Neuronal stem cell (in vitro differentiated cells): ENCODE measurements at regions not wholly inside any gene's neighbourhood (a gene's known extent, or its start where the extent isn't known, plus 50 kb on each side); places are given as distances from the start of the nearest gene placed in this dataset.
A peak's percentile ranks its signal among the peaks of the same experiment; 100 is the strongest.
"Not testable (repeated sequence)": the region's sequence is repeated elsewhere in the genome, so short reads cannot be mapped to it uniquely, and the experiment has no call there.

ENCODE experiments used
- DNase-seq: peaks from one replicate; pipeline ENCODE4 v3.0.0-alpha.2; 2013; ENCODE audit warnings: low spot score
- H2AFZ ChIP-seq: one replicate; pipeline ENCODE4 v1.6.1; 2013; ENCODE audit warnings: mild to moderate bottlenecking, low read length, inconsistent platforms
- H2AK5ac ChIP-seq: 2 replicates; pipeline ENCODE4 v1.6.1; 2013; ENCODE audit warnings: low read depth, mild to moderate bottlenecking, inconsistent platforms, low read length, moderate library complexity, mixed read lengths
- H2BK120ac ChIP-seq: 2 replicates; pipeline ENCODE4 v1.6.1; 2013; ENCODE audit warnings: low read depth, mild to moderate bottlenecking, inconsistent platforms, low read length, moderate library complexity, mixed read lengths
- H2BK12ac ChIP-seq: one replicate; pipeline ENCODE4 v1.6.1; 2013; ENCODE audit warnings: low read length, inconsistent platforms
- H2BK15ac ChIP-seq: 2 replicates; pipeline ENCODE4 v1.6.1; 2013; ENCODE audit warnings: mild to moderate bottlenecking, low read length, inconsistent platforms, mixed read lengths
- H2BK5ac ChIP-seq: one replicate; pipeline ENCODE4 v1.6.1; 2013; ENCODE audit warnings: inconsistent platforms, mild to moderate bottlenecking, low read length, moderate library complexity
- H3K14ac ChIP-seq: one replicate; pipeline ENCODE4 v1.6.1; 2013; ENCODE audit warnings: low read length, inconsistent platforms
- H3K18ac ChIP-seq: 2 replicates; pipeline ENCODE4 v1.6.1; 2013; ENCODE audit warnings: low read length, inconsistent platforms
- H3K23ac ChIP-seq: 2 replicates; pipeline ENCODE4 v1.6.1; 2013; ENCODE audit warnings: low read depth, mild to moderate bottlenecking, mixed read lengths, low read length, inconsistent platforms; ENCODE audit not compliant: poor library complexity
- H3K27ac ChIP-seq: replicated peaks from 3 replicates; pipeline ENCODE4 v1.5.1; 2013; ENCODE audit warnings: low read length, inconsistent platforms
- H3K27me3 ChIP-seq, 3 experiments: 2 replicates each; pipeline ENCODE4 v1.6.1; 2013; ENCODE audit warnings: low read length in 3 of 3, mild to moderate bottlenecking in 2 of 3, inconsistent platforms in 1 of 3, low read depth in 1 of 3, mixed read lengths in 1 of 3, moderate library complexity in 1 of 3; ENCODE audit not compliant: control insufficient read depth in 3 of 3, insufficient read depth in 3 of 3
- H3K36me3 ChIP-seq, 2 donors: replicated peaks in 1 of 2; 2 replicates each; pipeline ENCODE4 v1.6.1; 2013; ENCODE audit warnings: low read length in 2 of 2; ENCODE audit not compliant: control insufficient read depth in 2 of 2, insufficient read depth in 2 of 2
- H3K4ac ChIP-seq: 2 replicates; pipeline ENCODE4 v1.6.1; 2013; ENCODE audit warnings: inconsistent platforms, mild to moderate bottlenecking, low read length, moderate library complexity
- H3K4me1 ChIP-seq, 2 donors: 1 replicate in 1 of 2; 2 replicates in 1 of 2; pipeline ENCODE4 v1.6.1; 2013; ENCODE audit warnings: low read length in 2 of 2, low read depth in 1 of 2; ENCODE audit not compliant: control insufficient read depth in 2 of 2, insufficient read depth in 1 of 2
- H3K4me2 ChIP-seq: one replicate; pipeline ENCODE4 v1.6.1; 2013; ENCODE audit warnings: mild to moderate bottlenecking, low read length, inconsistent platforms; ENCODE audit not compliant: insufficient read depth, poor library complexity, severe bottlenecking
- H3K4me3 ChIP-seq, 2 donors: 2 replicates each; pipeline ENCODE4 v1.5.1; 2013; ENCODE audit warnings: low read length in 2 of 2, mild to moderate bottlenecking in 2 of 2, inconsistent platforms in 1 of 2, moderate library complexity in 1 of 2
- H3K79me1 ChIP-seq: one replicate; pipeline ENCODE4 v1.6.1; 2013; ENCODE audit warnings: low read depth, mild to moderate bottlenecking, inconsistent platforms, low read length, moderate library complexity
- H3K9ac ChIP-seq: one replicate; pipeline ENCODE4 v1.6.1; 2013; ENCODE audit warnings: mild to moderate bottlenecking, low read depth, low read length, inconsistent platforms; ENCODE audit not compliant: poor library complexity
- H3K9me3 ChIP-seq, 2 donors: replicated peaks in 1 of 2; 2 replicates each; pipeline versions ENCODE3 to v1.6.1; 2013; ENCODE audit warnings: low read length in 2 of 2, mild to moderate bottlenecking in 2 of 2, inconsistent platforms in 1 of 2, low read depth in 1 of 2, mixed read lengths in 1 of 2, moderate library complexity in 1 of 2; ENCODE audit not compliant: control insufficient read depth in 2 of 2, insufficient read depth in 1 of 2
- H4K8ac ChIP-seq: one replicate; pipeline ENCODE4 v1.6.1; 2013; ENCODE audit warnings: low read depth, mild to moderate bottlenecking, inconsistent platforms, low read length, moderate library complexity
- H4K91ac ChIP-seq: one replicate; pipeline ENCODE4 v1.6.1; 2013; ENCODE audit warnings: low read length, low read depth, mild to moderate bottlenecking, inconsistent platforms; ENCODE audit not compliant: poor library complexity
- WGBS, 2 donors: extraction: QIAGEN DNeasy Blood & Tissue Kit; methylation state at CpG; one replicate each; pipeline ENCODE4 v1.1.7; 2013; ENCODE audit warnings: missing lambda C conversion rate in 2 of 2, mixed read lengths in 1 of 2; ENCODE audit not compliant: insufficient read length in 2 of 2, insufficient replicate concordance in 1 of 2; ENCODE audit errors: extremely low coverage in 2 of 2; 5-methylcytosine and 5-hydroxymethylcytosine counted together

DNA sequence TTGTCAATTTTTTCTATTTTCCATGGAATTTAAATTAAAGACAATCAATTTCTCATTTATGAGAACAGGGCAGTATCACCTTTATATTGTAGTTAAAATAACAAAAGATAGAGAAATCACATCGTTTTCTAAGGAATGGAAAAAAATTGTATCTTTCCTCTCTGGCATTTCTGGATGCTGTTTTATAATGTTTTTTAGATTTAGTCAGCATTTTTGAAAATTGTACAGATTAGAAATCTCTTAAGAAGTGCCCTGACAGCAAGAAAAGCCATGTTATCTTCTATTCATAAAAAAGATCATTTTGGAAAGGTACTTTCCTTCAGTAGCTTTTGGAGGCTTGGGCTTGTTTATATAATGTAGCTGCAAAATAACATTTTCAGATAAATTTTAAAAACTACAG, 116.9 kb downstream of the PLG start:
- no peak overlapping the region for H2BK5ac ChIP-seq
- no peak overlapping the region for H3K14ac ChIP-seq
- H2AFZ ChIP-seq, result no peak overlapping the region
- no CpG with 5 or more reads among the region's 1 CpG for WGBS, 2 donors
- no peak overlapping the region for H2BK120ac ChIP-seq
- H3K23ac ChIP-seq, result no peak overlapping the region
- no peaks in the 10 kb centered on the region for H3K36me3 ChIP-seq
- H2AK5ac ChIP-seq, result no peak overlapping the region
- no peak overlapping the region for H2BK12ac ChIP-seq
- no peaks in the 10 kb centered on the region for H3K4me1 ChIP-seq
- no peak overlapping the region for H4K91ac ChIP-seq
- H2BK15ac ChIP-seq, result no peak overlapping the region
- H4K8ac ChIP-seq, result no peak overlapping the region
- H3K27ac ChIP-seq, result no peak overlapping the region
- no peaks in the 10 kb centered on the region for H3K27me3 ChIP-seq
- no peak overlapping the region for H3K4me3 ChIP-seq
- no peak overlapping the region for H3K4me2 ChIP-seq
- no peak overlapping the region for H3K9ac ChIP-seq
- no peak overlapping the region for H3K18ac ChIP-seq
- no peaks in the 10 kb centered on the region for H3K9me3 ChIP-seq
- DNase-seq, result no peak
- no peaks in the 10 kb centered on the region for H3K79me1 ChIP-seq
- H3K4ac ChIP-seq, result no peak overlapping the region

DNA sequence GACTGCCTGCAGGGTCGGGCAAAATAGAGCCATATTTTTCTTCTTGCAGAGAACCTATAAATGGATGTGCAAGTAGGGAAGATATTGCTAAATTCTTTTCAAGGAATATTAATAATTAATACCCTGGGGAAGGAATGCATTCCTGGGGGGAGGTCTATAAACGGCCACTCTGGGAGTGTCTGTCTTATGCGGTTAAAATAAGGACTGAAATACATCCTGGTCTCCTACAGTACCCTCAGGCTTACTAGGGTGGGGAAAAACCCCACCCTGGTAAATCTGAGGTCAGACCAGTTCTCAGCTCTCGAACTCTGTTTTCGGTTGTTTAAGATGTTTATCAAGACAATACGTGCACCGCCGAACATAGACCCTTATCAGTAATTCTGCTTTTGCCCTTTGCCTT, 118.6 kb downstream of the PLG start:
- H3K23ac ChIP-seq, H2AK5ac ChIP-seq, H3K18ac ChIP-seq, H3K9me3 ChIP-seq, H3K4me3 ChIP-seq, H3K4me1 ChIP-seq, H3K14ac ChIP-seq, H3K9ac ChIP-seq, H3K79me1 ChIP-seq, H3K4ac ChIP-seq, H2BK120ac ChIP-seq, H4K8ac ChIP-seq, H2BK12ac ChIP-seq, H3K27me3 ChIP-seq, H3K36me3 ChIP-seq, H2BK5ac ChIP-seq, H3K27ac ChIP-seq, H4K91ac ChIP-seq, H2BK15ac ChIP-seq, H3K4me2 ChIP-seq, DNase-seq, H2AFZ ChIP-seq: not testable (repeated sequence)
- WGBS, 2 donors, result no CpG with 5 or more reads among the region's 8 CpGs

GRCh38 chr6:160831739-160832138, 129.7 kb downstream of the PLG start:
- H3K18ac ChIP-seq, result no peak overlapping the region
- peaks cover 0 to 2% of the 10 kb centered on the region in 2 donors for H3K4me1 ChIP-seq
- no peak overlapping the region for H2BK15ac ChIP-seq
- peak; percentile 8 for DNase-seq
- no peaks in the 10 kb centered on the region for H3K9me3 ChIP-seq
- no peak overlapping the region for H3K27ac ChIP-seq
- H3K9ac ChIP-seq, result no peak overlapping the region
- H2AFZ ChIP-seq, result peak overlapping the region; percentile 12
- no peaks in the 10 kb centered on the region for H3K36me3 ChIP-seq
- no CpG with 5 or more reads among the region's 1 CpG for WGBS, 2 donors
- H4K8ac ChIP-seq, result no peak overlapping the region
- no peak overlapping the region for H3K4me2 ChIP-seq
- H2BK5ac ChIP-seq, result no peak overlapping the region
- H3K14ac ChIP-seq, result no peak overlapping the region
- H4K91ac ChIP-seq, result no peak overlapping the region
- H2BK120ac ChIP-seq, result no peak overlapping the region
- H3K27me3 ChIP-seq, result no peaks in the 10 kb centered on the region
- H3K4ac ChIP-seq, result no peak overlapping the region
- H3K79me1 ChIP-seq, result no peaks in the 10 kb centered on the region
- no peak overlapping the region for H2AK5ac ChIP-seq
- H3K23ac ChIP-seq, result no peak overlapping the region
- no peak overlapping the region for H3K4me3 ChIP-seq
- no peak overlapping the region for H2BK12ac ChIP-seq

DNA sequence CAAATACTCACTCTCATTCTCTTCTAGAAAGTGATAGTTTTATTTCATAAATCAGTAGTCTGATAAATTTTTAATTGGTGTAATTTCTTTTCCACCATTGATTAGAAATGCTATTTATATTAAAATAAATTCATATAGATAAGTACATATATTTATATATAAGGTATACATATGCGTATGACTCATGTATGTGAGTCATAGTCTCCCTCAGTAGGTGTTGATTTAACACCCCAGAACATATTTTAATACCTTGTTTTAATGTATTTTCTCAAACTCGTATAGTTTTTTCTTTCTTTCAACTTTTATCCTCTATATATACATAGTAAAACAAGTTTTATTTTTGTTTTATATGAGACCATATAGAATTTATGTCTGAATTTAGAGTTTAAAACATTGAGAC, 130.4 kb downstream of the PLG start:
- H3K79me1 ChIP-seq, result no peaks in the 10 kb centered on the region
- H4K8ac ChIP-seq, result no peak overlapping the region
- no peak overlapping the region for H3K4ac ChIP-seq
- H3K18ac ChIP-seq, result no peak overlapping the region
- no peaks in the 10 kb centered on the region for H3K9me3 ChIP-seq
- H3K36me3 ChIP-seq, result no peaks in the 10 kb centered on the region
- no peak overlapping the region for H3K27ac ChIP-seq
- no peak overlapping the region for H2AFZ ChIP-seq
- H2BK12ac ChIP-seq, result no peak overlapping the region
- H3K27me3 ChIP-seq, result no peaks in the 10 kb centered on the region
- WGBS, 2 donors, result no CpG with 5 or more reads among the region's 2 CpGs
- H3K4me2 ChIP-seq, result no peak overlapping the region
- H2BK5ac ChIP-seq, result no peak overlapping the region
- no peak for DNase-seq
- H4K91ac ChIP-seq, result no peak overlapping the region
- no peak overlapping the region for H3K4me3 ChIP-seq
- H2BK15ac ChIP-seq, result no peak overlapping the region
- no peak overlapping the region for H2BK120ac ChIP-seq
- peaks cover 0 to 2% of the 10 kb centered on the region in 2 donors for H3K4me1 ChIP-seq
- H3K9ac ChIP-seq, result no peak overlapping the region
- no peak overlapping the region for H2AK5ac ChIP-seq
- H3K23ac ChIP-seq, result no peak overlapping the region
- H3K14ac ChIP-seq, result no peak overlapping the region
